AG08395 (cell line): ENCODE measurements at regions not wholly inside any gene's neighbourhood (a gene's known extent, or its start where the extent isn't known, plus 50 kb on each side); places are given as distances from the start of the nearest gene placed in this dataset.

Experiments used
- DNase-seq: peaks from one replicate; pipeline ENCODE4 v3.0.0; 2012; ENCODE audit warnings: mixed read lengths, low spot score

DNA sequence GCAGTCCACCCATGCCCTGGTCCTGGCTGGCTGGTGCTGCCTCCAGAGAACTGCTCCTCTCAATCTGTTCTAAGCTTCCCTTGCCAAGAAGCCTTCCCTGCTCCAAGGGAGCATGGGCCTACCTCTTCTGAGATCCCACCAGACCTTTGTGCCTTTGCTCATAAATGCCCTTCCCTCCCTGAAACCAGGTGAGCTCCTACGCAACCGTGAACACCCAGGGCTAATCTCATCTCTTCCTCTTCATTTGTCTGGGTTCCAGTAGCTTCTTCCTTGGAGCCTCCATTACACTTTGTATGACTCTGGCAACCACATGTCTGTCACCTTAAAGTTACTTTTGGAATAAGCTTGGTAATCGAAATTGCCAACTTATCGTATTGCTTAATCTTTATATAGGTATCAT is 270.6 kb downstream of the PBX3 start:
- DNase-seq, result no peak

DNA sequence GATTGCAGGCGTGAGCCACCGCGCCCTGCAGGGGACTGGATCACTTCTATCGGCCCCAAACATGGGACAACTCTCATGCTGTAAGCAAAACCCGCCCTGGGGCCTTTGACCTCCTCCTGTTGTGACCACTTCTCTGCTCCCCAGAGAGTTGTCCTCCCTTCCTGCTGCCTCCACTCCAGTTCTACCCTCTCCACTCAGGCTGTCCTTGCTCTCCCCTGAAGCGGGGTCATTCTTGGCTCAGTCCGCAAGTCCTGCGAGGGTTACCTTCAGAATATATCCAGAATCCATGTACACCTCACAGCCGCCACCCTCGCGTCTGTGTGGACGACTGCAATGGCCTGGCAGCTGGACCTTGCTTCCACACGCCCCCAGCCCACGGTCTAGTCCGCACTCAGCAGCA is 273.7 kb downstream of the PBX3 start:
- no peak for DNase-seq

DNA sequence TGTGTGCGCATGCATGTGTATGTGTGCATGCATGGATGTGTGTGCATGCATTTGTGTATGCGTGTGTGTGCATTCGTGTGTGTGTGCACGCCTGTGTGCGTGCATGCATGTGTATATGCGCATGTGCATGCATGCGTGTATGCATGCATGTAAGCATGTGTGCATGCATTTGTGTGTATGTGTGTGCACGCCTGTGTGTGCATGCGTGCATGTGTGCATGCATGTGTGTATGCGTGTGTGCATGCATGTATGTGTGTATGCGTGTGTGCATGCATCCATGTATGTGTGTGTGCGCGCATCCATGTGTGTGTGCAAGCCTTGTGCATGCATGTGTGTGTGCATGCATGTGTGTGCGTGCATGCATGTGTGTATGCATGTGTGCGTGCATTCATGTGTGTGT is 276.8 kb downstream of the PBX3 start:
- DNase-seq, result no peak

- no peak for DNase-seq
Observed at GRCh38 chr9:126024581-126025230, 277.5 kb downstream of the PBX3 start.

DNA sequence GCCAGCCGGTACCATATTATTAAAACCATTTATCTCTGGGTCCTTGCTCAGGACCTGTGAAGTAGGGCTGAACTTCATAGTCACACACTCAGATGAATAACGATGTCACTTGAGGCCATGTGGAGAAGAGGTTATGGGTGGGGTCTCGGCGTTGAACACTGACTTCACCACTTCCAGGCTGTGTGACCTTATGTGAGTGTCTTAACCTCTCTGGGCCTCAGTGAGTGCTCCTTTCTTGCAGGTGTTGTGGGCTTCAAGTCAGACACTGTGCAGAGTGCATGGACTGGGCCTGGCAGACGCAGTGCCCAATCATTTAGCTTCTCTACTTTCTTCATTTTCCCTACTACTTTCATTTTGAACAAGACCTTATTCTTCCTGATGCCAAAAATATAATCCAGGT is 278.8 kb downstream of the PBX3 start:
- no peak for DNase-seq

DNA sequence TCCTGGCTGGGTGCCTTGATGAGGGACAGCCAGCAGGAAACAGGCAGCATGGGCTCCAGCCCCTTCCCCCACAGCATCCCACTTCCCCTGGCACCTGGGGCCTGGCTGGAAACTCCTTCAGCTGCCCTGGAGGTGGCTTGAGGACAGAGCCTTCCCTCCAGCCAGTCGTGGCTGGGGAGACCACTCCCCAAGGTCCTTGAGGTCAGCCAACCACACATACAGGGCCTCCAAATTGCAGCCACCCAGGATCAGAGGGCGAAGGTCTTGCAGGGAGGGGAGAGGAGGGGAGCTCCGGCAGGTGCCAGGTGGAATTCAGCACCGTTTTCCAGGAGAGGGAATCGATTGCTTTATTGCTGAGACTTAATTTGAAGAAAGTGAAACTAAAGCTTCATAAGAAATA is 280.4 kb downstream of the PBX3 start:
- no peak for DNase-seq

DNA sequence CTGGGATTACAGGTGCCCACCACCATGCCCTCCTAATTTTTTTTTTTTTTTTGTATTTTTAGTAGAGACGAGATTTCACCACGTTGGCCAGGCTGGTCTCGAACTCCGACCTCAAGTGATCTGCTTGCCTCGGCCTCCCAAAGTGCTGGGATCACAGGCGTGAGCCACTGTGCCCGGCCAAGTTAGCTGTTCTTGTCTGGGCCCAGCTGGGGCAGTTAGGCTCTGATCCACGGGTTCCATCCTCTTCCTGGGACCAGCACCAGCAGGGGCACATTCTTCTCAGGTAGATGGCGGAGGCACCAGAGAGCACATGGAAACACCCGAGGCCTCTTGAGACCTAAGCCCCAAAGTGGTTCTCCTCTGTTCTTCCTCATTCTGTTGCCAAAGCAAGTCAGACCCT is 281.6 kb downstream of the PBX3 start:
- DNase-seq, result no peak

GRCh38 chr9:126030716-126031115 is 283.5 kb downstream of the PBX3 start:
- no peak for DNase-seq

GRCh38 chr9:126031116-126031515 is 283.9 kb downstream of the PBX3 start:
- DNase-seq, result no peak

DNA sequence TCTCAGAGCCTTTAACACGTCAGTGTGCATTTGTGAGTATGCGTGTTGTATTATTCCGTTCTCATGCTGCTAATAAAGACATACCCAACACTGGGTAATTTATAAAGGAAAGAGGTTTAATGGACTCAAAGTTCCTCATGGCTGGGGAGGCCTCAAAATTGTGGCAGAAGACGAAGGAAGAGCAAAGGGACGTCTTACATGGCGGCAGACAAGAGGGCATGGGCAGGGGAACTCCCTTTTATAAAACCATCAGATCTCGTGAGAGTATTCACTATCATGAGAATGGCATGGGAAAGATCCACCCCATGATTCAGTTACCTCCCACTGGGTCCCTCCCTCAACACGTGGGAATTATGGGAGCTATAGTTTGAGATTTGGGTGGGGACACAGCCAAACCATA is 285.0 kb downstream of the PBX3 start:
- no peak for DNase-seq

DNA sequence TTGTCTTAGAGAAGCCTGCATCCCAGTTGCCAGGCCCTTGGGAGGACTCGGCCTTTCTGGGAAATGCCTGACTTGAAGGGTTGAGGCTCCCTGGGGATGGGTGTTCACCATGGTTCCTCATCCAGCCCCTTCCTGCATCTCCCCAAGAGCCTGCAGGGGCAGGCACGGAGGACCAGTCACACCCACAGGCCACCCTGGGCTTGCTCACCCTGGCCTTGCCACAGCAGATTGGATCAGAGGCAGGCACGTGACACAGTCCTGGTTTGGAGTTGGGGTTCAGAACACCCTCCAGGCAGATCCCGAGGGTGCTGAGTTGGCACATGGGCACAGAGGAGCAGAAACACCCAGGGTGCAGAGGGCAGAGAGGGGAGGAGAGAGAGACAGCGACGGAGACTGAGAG is 286.1 kb downstream of the PBX3 start:
- no peak for DNase-seq

DNA sequence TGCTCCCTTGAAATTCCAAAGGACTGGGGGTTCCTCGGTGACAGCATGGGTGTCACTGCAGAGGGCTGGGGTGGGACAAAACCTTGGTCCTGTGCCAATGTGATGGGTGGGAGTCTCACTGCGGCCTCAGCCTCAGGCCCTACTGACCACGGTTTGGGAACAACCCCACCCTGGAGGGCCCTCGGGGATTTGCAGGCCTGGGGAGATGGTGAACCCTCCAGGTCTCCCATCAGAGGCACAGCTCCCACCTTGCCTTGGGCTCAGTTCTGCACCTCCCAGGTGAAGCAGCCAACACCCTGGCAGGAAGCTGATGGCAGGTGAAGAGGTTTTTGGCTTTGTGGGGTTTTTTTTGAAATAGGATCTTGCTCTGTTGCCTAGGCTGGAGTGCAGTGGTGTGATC is 286.8 kb downstream of the PBX3 start:
- DNase-seq, result no peak

- DNase-seq, result no peak
Observed at GRCh38 chr9:126036881-126037291, 289.7 kb downstream of the PBX3 start.

DNA sequence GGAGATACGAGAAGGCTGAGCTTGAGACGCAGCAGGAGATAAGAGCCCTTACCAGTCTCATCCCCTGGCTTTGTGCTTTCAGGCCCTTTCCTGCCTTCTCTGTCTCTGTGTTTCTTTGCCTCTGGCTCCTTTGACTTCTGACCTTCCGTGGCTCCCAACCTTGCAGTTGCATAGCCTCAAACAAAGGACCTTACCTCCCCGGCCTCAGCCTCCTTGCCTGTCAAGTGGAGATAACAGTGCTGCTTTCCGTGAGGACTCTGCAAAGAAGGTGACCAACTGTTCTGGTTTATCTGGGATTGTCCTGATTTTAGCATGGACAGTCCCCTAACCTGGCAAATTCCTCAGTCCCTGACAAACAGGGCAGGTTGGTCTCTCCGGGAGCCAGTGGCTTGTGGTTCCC is 287.8 kb upstream of the MVB12B start:
- DNase-seq, result no peak

DNA sequence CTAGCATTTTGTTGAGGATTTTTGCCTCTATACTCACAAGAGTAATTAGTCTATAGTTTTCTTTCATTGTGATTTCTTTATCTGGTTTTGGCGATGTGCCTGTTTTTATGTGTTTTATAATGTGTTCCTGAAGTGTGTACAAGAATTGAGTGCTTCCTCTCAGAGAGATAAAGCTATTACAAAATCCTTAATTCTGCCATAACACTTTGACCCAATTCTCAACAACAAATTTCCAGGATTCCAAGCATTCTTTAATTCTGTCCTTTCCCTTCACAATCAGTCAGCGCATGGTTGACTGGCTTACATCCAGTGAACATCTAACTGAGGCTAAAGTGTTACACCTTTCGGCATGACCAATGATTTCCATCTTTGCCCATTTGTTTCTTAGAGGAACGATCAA is 282.9 kb upstream of the MVB12B start:
- DNase-seq, result no peak

DNA sequence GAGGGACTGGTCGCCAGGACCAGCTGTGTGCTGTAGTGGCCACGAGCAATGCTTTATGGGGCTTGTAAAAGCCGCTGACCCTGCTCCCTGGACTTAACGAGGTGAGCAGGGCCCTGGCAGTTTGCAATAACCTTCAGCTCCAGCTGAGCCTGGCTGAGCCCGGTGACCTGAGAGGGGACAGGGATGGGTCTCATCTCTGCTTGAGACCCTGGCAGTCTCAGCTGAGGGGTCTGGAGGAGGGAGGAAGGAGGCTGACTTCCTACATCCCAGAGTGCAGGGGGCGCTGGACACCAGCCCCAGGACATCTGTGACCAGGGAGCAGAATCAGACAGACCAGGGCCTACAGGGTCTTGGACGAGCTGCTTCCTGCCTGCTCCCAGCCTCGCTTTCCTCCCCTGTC is 277.5 kb upstream of the MVB12B start:
- DNase-seq, result no peak

GRCh38 chr9:126049896-126050604 is 276.6 kb upstream of the MVB12B start:
- no peak for DNase-seq

DNA sequence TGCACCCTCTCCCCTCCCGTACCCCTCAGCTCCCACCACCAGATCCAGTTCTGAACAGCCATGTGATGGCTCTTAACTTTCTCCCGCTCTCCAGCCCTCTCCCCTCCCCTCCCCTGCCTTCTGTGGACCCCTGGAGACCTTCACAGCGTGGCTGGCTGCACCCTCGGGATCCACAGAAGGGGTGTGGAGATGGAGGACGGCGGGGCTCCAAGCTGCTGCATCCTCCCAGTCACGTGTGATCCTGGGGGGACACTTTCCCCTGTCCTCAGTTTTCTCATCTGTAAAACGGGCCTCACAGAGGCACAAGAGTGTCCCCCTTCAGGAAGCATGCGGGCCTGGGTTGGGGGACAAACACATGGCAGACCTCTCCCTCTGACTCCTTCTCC is 276.0 kb upstream of the MVB12B start:
- DNase-seq, result no peak

- DNase-seq, result no peak
Observed at GRCh38 chr9:126051446-126052130, 275.0 kb upstream of the MVB12B start.

DNA sequence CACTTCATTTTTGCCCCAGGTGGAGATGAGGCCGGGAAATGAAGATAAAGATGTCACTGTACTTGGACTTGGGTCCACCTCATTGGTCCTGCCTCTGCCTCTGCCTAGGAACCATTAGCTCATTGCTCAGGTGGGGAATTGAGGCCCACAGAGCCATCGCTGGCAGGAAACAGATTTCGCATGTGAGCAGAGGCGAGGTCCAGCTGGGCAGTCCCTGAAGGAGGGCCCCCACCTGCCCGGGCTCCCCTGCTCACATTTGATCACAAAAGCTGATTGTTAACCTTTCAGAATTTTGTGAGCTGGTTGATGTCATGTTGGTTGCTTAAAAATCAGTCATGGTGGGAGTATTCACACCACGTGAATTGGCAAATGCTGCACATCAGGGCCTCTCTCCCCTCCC is 273.8 kb upstream of the MVB12B start:
- DNase-seq, result no peak

- DNase-seq, result no peak
Observed at GRCh38 chr9:126053913-126054312, 272.7 kb upstream of the MVB12B start.

- DNase-seq, result peak; percentile 45
Observed at GRCh38 chr9:126055381-126055985, 271.1 kb upstream of the MVB12B start.
